GM12878 (cell line): ENCODE measurements at regions not wholly inside any gene's neighbourhood (a gene's known extent, or its start where the extent isn't known, plus 50 kb on each side); places are given as distances from the start of the nearest gene placed in this dataset.

Experiments used
- ATAC-seq: fragments of 200-7000 bp; cut with Tn5 transposase; 3 replicates; pipeline ENCODE4 v1.9.1; 2020; ENCODE audit warnings: mild to moderate bottlenecking, moderate library complexity
- BruUV-seq: library from RNA; stranded (reverse); fragments of 400-500 nt; replicated peaks from 2 replicates; lab custom pipeline; 2021; lab: Mats Ljungman, UMichigan
- CTCF ChIA-PET: fragments of 300-600 bp; sonication (Branson Sonifier 250); formaldehyde crosslinking; extraction: SDS; loops from one replicate; lab custom pipeline; 2021; ENCODE audit warnings: inconsistent platforms; lab: Yijun Ruan, JAX
- POLR2A ChIA-PET: fragments of 350-600 bp; formaldehyde crosslinking; extraction: SDS; loops from one replicate; lab custom pipeline; 2021; ENCODE audit warnings: inconsistent platforms; lab: Charles Lee
- RAD21 ChIA-PET: fragments of 300-600 bp; sonication (Branson Sonifier 250); formaldehyde crosslinking; loops from one replicate; lab custom pipeline; 2023; ENCODE audit warnings: antibody characterized with exemption; ENCODE audit not compliant: unreplicated experiment; lab: Charles Lee
- SMC1A ChIA-PET: fragments of 300-600 bp; sonication (Branson Sonifier 250); formaldehyde crosslinking; loops from one replicate; lab custom pipeline; 2023; ENCODE audit not compliant: unreplicated experiment, uncharacterized antibody; lab: Charles Lee
- DNase-seq: peaks from one replicate; pipeline ENCODE4 v3.0.0-alpha.2; 2011; ENCODE audit warnings: low read depth, low spot score
- FAIRE-seq: peaks from 3 replicates; lab custom pipeline; 2011; peaks lifted over from hg19 to GRCh38; lab: Jason Lieb, UNC
- H2AFZ ChIP-seq: 2 replicates; pipeline ENCODE4 v1.6.0; 2011; ENCODE audit warnings: low read depth, low read length, control low read depth; ENCODE audit not compliant: control insufficient read depth
- H3K27ac ChIP-seq: 2 replicates; pipeline ENCODE4 v1.5.1; 2011; ENCODE audit warnings: control low read depth; ENCODE audit not compliant: control insufficient read depth, insufficient read depth
- H3K27me3 ChIP-seq, 2 experiments: replicated peaks in 1 of 2; 2 replicates each; pipeline versions ENCODE4 v1.6.0 to v1.6.1; 2011; ENCODE audit warnings: low read length in 1 of 2; ENCODE audit not compliant: control insufficient read depth in 2 of 2, insufficient read depth in 2 of 2
- H3K36me3 ChIP-seq, 2 experiments: 2 replicates each; pipeline ENCODE4 v1.5.1; 2011; ENCODE audit warnings: low read length in 1 of 2; ENCODE audit not compliant: control insufficient read depth in 2 of 2, insufficient read depth in 2 of 2
- H3K4me1 ChIP-seq: 2 replicates; pipeline ENCODE4 v1.6.1; 2011; ENCODE audit warnings: mild to moderate bottlenecking, low read length, moderate library complexity, mixed read lengths; ENCODE audit not compliant: control insufficient read depth, insufficient read depth
- H3K4me2 ChIP-seq: 2 replicates; pipeline ENCODE4 v1.6.0; 2011; ENCODE audit warnings: control low read depth; ENCODE audit not compliant: control insufficient read depth, insufficient read depth
- H3K4me3 ChIP-seq: fragments of 200-600 bp; sonication (generic); 2 replicates; pipeline ENCODE4 v1.5.1; 2016
- H3K79me2 ChIP-seq: 2 replicates; pipeline ENCODE4 v1.6.0; 2011; ENCODE audit warnings: low read length; ENCODE audit not compliant: control insufficient read depth, insufficient read depth
- H3K9ac ChIP-seq: 2 replicates; pipeline ENCODE4 v1.8.0; 2011; ENCODE audit warnings: low read length, control low read depth, mixed read lengths; ENCODE audit not compliant: control insufficient read depth, insufficient read depth
- H3K9me3 ChIP-seq: replicated peaks from 3 replicates; pipeline ENCODE4 v1.5.1; 2011; ENCODE audit warnings: mild to moderate bottlenecking, low read length; ENCODE audit not compliant: control insufficient read depth, insufficient read depth
- H4K20me1 ChIP-seq: 2 replicates; pipeline ENCODE4 v1.6.0; 2011; ENCODE audit not compliant: control insufficient read depth, insufficient read depth
- CBFB ChIP-seq: IDR thresholded peaks from 2 replicates; pipeline ENCODE4 v1.6.1; 2016; ENCODE audit warnings: antibody characterized with exemption, low read depth
- CBX3 ChIP-seq: fragments of 200-600 bp; sonication (generic); IDR thresholded peaks from 2 replicates; pipeline ENCODE4 v1.6.1; 2016; ENCODE audit warnings: low read depth, borderline replicate concordance
- CHD1 ChIP-seq: IDR thresholded peaks from 2 replicates; pipeline ENCODE4 v1.6.1; 2012; ENCODE audit warnings: low read depth, low read length, improper control_type of control experiment
- CHD4 ChIP-seq: fragments of 200-600 bp; sonication (generic); IDR thresholded peaks from 2 replicates; pipeline ENCODE4 v1.6.1; 2016; ENCODE audit warnings: mild to moderate bottlenecking
- EP300 ChIP-seq, 2 experiments: fragments of 150-350 bp in 1 of 2; IDR thresholded peaks; 2 replicates each; pipeline ENCODE4 v1.6.1; 2011 to 2012; ENCODE audit warnings: low read depth in 2 of 2, low read length in 2 of 2, borderline replicate concordance in 1 of 2, improper control_type of control experiment in 1 of 2, inconsistent platforms in 1 of 2; ENCODE audit not compliant: control insufficient read depth in 1 of 2
- ETV6 ChIP-seq, 2 experiments: fragments of 450-650 bp in 1 of 2; IDR thresholded peaks in 1 of 2; conservative IDR thresholded peaks in 1 of 2; 2 replicates each; pipeline ENCODE4 v1.6.1; 2014; ENCODE audit warnings: antibody characterized with exemption in 1 of 2, borderline replicate concordance in 1 of 2, low read depth in 1 of 2, mild to moderate bottlenecking in 1 of 2, moderate library complexity in 1 of 2
- FOXK2 ChIP-seq: fragments of 450-650 bp; IDR thresholded peaks from 2 replicates; pipeline ENCODE4 v1.6.1; 2017; ENCODE audit warnings: mild to moderate bottlenecking, moderate library complexity
- GABPA ChIP-seq: IDR thresholded peaks from 2 replicates; pipeline ENCODE4 v1.6.1; 2014; ENCODE audit warnings: antibody characterized with exemption, low read depth, mild to moderate bottlenecking, inconsistent platforms
- JUNB ChIP-seq: IDR thresholded peaks from 2 replicates; pipeline ENCODE4 v1.6.1; 2016; ENCODE audit warnings: antibody characterized with exemption, mild to moderate bottlenecking
- MYB ChIP-seq: fragments of 150-350 bp; IDR thresholded peaks from 2 replicates; pipeline ENCODE4 v1.6.1; 2014; ENCODE audit warnings: mild to moderate bottlenecking, low read depth, low read length, borderline replicate concordance
- PAX5 ChIP-seq: IDR thresholded peaks from 2 replicates; pipeline ENCODE4 v1.6.1; 2011; ENCODE audit warnings: low read depth, low read length, borderline replicate concordance
- POLR2AphosphoS2 ChIP-seq: IDR thresholded peaks from 2 replicates; pipeline ENCODE4 v1.6.1; 2011; ENCODE audit warnings: low read depth, mild to moderate bottlenecking, low read length, improper control_type of control experiment, moderate library complexity
- SIN3A ChIP-seq: IDR thresholded peaks from 2 replicates; pipeline ENCODE4 v1.6.1; 2012; ENCODE audit warnings: low read depth, low read length, improper control_type of control experiment
- SMAD1 ChIP-seq: fragments of 450-650 bp; IDR thresholded peaks from 2 replicates; pipeline ENCODE4 v1.6.1; 2018; ENCODE audit warnings: mild to moderate bottlenecking, low read depth; ENCODE audit not compliant: partially characterized antibody
- SP1 ChIP-seq: IDR thresholded peaks from one replicate; pipeline ENCODE4 v1.6.1; 2011; ENCODE audit warnings: low read depth, low read length
- TAF1 ChIP-seq: IDR thresholded peaks from 2 replicates; pipeline ENCODE4 v1.6.1; 2011; ENCODE audit warnings: mild to moderate bottlenecking, low read depth, low read length, borderline replicate concordance
- TARDBP ChIP-seq: IDR thresholded peaks from 2 replicates; pipeline ENCODE4 v1.6.1; 2016; ENCODE audit warnings: borderline replicate concordance
- ZNF217 ChIP-seq: fragments of 450-650 bp; IDR thresholded peaks from 2 replicates; pipeline ENCODE4 v1.6.1; 2017; ENCODE audit warnings: antibody characterized with exemption, mild to moderate bottlenecking
- WGBS: methylation state at CpG from one replicate; pipeline ENCODE4 v1.1.6; 2016; ENCODE audit warnings: low lambda C conversion rate; ENCODE audit not compliant: insufficient replicate concordance, insufficient coverage; ENCODE audit errors: missing lambda C conversion rate; 5-methylcytosine and 5-hydroxymethylcytosine counted together
- in situ Hi-C: fragments of 300-500 bp; cut with MboI; formaldehyde crosslinking; loops from 9 replicates; pipeline ENCODE4 v1.14.3; 2018; ENCODE audit warnings: mixed read lengths
- intact Hi-C: fragments of 100-400 bp; cut with micrococcal nuclease; formaldehyde crosslinking; loops from one replicate; pipeline ENCODE4 v1.14.2; 2022; ENCODE audit not compliant: unreplicated experiment
- TF ChIP-seq, protein P1 (sequence below): IDR thresholded peaks from 2 replicates; pipeline ENCODE4 v1.6.1; 2012; ENCODE audit warnings: improper control_type of control experiment, low read depth, low read length; ENCODE audit not compliant: insufficient replicate concordance

DNA sequence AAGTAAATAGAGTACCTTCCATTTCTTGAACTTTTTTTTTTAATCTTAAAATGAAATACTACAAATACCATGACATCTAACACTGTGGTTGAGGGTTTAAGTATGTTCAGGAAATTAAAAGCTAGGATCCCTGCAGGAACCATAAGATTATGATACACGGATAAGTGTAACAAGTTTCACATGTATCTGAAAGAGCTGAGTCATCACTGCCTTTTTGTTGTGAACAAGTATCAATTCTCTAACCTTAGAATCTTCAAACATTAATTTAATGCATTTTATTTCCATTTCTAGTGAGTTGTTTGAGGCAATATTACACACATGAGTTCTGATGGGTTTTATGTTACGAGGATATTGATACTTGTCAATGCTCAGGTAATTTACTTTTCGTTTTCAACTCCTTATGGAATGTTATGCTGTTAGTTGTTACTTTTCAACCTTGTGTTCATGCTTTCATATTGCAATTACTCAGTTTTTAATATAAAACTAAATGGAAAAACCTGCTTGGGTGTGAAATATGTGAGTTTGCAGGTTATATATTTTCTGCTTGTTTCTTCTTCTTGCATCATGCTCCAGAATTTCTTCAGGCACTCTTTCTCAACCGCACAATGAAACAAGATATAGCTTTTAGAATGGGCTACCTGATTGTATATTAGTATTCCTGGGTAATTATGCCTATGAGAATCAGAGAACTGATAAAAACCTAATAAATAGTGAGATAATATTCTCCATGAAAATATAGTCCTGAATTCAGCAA, 361.3 kb upstream of the MTNR1B start (continued):
- TF ChIP-seq ZNF217 (no peak), CHD1 (no peak)

DNA sequence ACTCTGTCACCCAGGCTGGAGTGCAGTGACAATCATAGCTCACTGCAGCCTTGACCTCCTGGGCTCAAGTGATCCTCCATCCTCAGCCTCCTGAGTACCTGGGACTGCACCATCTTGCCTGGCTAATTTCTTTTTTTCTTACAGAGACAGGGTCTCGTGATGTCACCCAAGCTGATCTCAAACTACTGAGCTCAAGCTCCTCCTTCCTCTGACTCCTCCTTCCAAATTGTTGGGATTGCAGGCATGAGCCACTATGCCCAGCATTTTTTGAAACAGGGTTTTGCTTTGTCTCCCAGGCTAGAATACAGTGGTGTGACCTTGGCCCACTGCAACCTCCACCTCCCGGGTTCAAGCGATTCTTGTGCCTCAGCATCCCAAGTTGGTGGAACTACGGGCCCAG, 358.3 kb upstream of the MTNR1B start:
- RAD21 ChIA-PET = no interaction called here
- in situ Hi-C loops = no loop called here
- FAIRE-seq = no peak

More for the DNA sequence above, 358.3 kb upstream of the MTNR1B start:
- TF ChIP-seq JUNB (no peak), EP300 (IDR thresholded peaks at IDR 0.05; ENCODE audit: borderline replicate concordance in 1 of 2, control insufficient read depth in 1 of 2, low read depth in 2 of 2, low read length in 2 of 2) (no peak), CBX3 (no peak), SP1 (no peak), GABPA (no peak), TAF1 (no peak), TARDBP (no peak), POLR2AphosphoS2 (no peak), CBFB (no peak), SMAD1 (no peak), SIN3A (no peak), MYB (no peak), FOXK2 (no peak), ETV6 (conservative IDR thresholded peaks at IDR 0.05 in 1 of 2, IDR thresholded peaks at IDR 0.05 in 1 of 2; ENCODE audit: borderline replicate concordance in 1 of 2, low read depth in 1 of 2) (no peak), PAX5 (no peak), CHD4 (no peak)
- TF ChIP-seq, protein P1, sequence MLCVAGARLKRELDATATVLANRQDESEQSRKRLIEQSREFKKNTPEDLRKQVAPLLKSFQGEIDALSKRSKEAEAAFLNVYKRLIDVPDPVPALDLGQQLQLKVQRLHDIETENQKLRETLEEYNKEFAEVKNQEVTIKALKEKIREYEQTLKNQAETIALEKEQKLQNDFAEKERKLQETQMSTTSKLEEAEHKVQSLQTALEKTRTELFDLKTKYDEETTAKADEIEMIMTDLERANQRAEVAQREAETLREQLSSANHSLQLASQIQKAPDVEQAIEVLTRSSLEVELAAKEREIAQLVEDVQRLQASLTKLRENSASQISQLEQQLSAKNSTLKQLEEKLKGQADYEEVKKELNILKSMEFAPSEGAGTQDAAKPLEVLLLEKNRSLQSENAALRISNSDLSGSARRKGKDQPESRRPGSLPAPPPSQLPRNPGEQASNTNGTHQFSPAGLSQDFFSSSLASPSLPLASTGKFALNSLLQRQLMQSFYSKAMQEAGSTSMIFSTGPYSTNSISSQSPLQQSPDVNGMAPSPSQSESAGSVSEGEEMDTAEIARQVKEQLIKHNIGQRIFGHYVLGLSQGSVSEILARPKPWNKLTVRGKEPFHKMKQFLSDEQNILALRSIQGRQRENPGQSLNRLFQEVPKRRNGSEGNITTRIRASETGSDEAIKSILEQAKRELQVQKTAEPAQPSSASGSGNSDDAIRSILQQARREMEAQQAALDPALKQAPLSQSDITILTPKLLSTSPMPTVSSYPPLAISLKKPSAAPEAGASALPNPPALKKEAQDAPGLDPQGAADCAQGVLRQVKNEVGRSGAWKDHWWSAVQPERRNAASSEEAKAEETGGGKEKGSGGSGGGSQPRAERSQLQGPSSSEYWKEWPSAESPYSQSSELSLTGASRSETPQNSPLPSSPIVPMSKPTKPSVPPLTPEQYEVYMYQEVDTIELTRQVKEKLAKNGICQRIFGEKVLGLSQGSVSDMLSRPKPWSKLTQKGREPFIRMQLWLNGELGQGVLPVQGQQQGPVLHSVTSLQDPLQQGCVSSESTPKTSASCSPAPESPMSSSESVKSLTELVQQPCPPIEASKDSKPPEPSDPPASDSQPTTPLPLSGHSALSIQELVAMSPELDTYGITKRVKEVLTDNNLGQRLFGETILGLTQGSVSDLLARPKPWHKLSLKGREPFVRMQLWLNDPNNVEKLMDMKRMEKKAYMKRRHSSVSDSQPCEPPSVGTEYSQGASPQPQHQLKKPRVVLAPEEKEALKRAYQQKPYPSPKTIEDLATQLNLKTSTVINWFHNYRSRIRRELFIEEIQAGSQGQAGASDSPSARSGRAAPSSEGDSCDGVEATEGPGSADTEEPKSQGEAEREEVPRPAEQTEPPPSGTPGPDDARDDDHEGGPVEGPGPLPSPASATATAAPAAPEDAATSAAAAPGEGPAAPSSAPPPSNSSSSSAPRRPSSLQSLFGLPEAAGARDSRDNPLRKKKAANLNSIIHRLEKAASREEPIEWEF = no peak
- TF ChIP-seq, all 136 proteins: peak for 0
- Histone ChIP-seq H3K4me2 (no peak overlapping the region), H3K36me3 (no peaks in the 10 kb centered on the region), H4K20me1 (no peaks in the 10 kb centered on the region), H3K9ac (no peak overlapping the region), H3K4me1 (no peaks in the 10 kb centered on the region), H3K27ac (no peak overlapping the region), H3K4me3 (no peak overlapping the region), H2AFZ (no peak overlapping the region), H3K9me3 (no peaks in the 10 kb centered on the region), H3K79me2 (no peaks in the 10 kb centered on the region), H3K27me3 (no peaks in the 10 kb centered on the region)
- no TSS peak for BruUV-seq
- 51% methylated on average over 4 of the region's 4 CpGs for WGBS
- ChIA-PET POLR2A (no interaction called here), CTCF (no interaction called here), SMC1A (no interaction called here)
- no peak for ATAC-seq
- no peak for DNase-seq
- intact Hi-C loops = no loop called here
